WERI-Rb-1 (cell line): ENCODE measurements at regions not wholly inside any gene's neighbourhood (a gene's known extent, or its start where the extent isn't known, plus 50 kb on each side); places are given as distances from the start of the nearest gene placed in this dataset.

Experiments
- DNase-seq: peaks from one replicate; pipeline ENCODE4 v3.0.0-alpha.2; 2020
- H3K27ac ChIP-seq: fragments of 250-450 bp; sonication (Bioruptor Pico); 2 replicates; pipeline ENCODE4 v1.5.1; 2020; ENCODE audit warnings: mild to moderate bottlenecking, moderate library complexity
- H3K27me3 ChIP-seq: fragments of 250-450 bp; sonication (Bioruptor Pico); 2 replicates; pipeline ENCODE4 v1.5.1; 2021; ENCODE audit warnings: mild to moderate bottlenecking, low read depth, moderate library complexity; ENCODE audit not compliant: insufficient read depth, severe bottlenecking
- H3K36me3 ChIP-seq: fragments of 250-450 bp; sonication (Bioruptor Pico); 2 replicates; pipeline ENCODE4 v1.5.1; 2020; ENCODE audit warnings: mild to moderate bottlenecking, moderate library complexity
- H3K4me3 ChIP-seq: 2 replicates; pipeline ENCODE4 v1.5.1; 2011; ENCODE audit warnings: low read depth, mild to moderate bottlenecking, control low read depth, low read length
- H3K9me3 ChIP-seq: fragments of 250-450 bp; sonication (Bioruptor Pico); 2 replicates; pipeline ENCODE4 v1.5.1; 2021; ENCODE audit warnings: mild to moderate bottlenecking, moderate library complexity; ENCODE audit not compliant: severe bottlenecking
- TF ChIP-seq, protein P1 (sequence below): IDR thresholded peaks from 2 replicates; pipeline ENCODE4 v1.5.1; 2011; ENCODE audit warnings: low read depth, mild to moderate bottlenecking, control low read depth, inconsistent platforms, low read length

DNA sequence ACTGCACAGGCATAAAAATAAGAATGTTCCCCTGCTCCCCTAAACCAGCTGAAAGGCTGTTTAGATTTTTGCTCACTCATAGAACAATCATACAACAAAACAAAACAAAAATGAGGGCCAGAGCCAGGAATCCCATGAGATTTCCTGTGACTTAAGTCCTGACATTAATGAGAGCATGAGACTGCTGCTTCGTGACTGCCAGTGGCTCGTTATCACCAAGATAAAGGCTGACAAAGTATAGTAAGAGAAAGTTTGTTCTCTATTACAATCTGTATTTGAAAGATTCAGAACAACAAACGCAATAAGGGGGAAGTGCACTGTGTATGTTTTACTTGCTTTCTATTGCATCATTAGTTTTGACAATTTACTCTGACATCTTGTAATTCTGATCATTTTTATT is 837.1 kb upstream of the C9orf72 start:
- no peak overlapping the region for H3K27ac ChIP-seq
- H3K27me3 ChIP-seq: no peaks in the 10 kb centered on the region
- no peaks in the 10 kb centered on the region for H3K36me3 ChIP-seq
- no peak overlapping the region for H3K4me3 ChIP-seq
- no peaks in the 10 kb centered on the region for H3K9me3 ChIP-seq
- no peak for DNase-seq
- TF ChIP-seq, protein P1, sequence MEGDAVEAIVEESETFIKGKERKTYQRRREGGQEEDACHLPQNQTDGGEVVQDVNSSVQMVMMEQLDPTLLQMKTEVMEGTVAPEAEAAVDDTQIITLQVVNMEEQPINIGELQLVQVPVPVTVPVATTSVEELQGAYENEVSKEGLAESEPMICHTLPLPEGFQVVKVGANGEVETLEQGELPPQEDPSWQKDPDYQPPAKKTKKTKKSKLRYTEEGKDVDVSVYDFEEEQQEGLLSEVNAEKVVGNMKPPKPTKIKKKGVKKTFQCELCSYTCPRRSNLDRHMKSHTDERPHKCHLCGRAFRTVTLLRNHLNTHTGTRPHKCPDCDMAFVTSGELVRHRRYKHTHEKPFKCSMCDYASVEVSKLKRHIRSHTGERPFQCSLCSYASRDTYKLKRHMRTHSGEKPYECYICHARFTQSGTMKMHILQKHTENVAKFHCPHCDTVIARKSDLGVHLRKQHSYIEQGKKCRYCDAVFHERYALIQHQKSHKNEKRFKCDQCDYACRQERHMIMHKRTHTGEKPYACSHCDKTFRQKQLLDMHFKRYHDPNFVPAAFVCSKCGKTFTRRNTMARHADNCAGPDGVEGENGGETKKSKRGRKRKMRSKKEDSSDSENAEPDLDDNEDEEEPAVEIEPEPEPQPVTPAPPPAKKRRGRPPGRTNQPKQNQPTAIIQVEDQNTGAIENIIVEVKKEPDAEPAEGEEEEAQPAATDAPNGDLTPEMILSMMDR: no peak

DNA sequence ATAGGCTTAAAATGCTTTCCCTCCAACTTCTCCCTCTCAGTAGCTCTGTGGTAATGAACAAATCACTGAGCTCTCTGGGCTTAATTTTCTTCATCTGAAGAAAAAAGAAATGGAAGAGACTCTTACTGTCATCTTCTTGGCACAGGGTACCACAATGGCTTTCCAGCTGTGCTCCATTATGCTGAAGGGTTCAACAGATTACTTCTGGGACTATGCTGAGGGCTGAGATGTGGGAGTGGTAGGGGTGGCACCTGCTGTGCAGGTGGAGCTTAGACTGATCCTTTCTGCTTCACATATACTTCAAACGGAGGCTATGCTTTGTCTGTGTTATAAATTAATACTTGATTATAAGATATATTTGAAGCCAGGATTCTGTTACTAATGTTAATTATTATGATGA is 840.2 kb upstream of the C9orf72 start:
- no peak overlapping the region for H3K4me3 ChIP-seq
- no peaks in the 10 kb centered on the region for H3K27me3 ChIP-seq
- no peaks in the 10 kb centered on the region for H3K9me3 ChIP-seq
- H3K27ac ChIP-seq: no peak overlapping the region
- no peaks in the 10 kb centered on the region for H3K36me3 ChIP-seq
- DNase-seq: no peak
- TF ChIP-seq, protein P1: no peak

DNA sequence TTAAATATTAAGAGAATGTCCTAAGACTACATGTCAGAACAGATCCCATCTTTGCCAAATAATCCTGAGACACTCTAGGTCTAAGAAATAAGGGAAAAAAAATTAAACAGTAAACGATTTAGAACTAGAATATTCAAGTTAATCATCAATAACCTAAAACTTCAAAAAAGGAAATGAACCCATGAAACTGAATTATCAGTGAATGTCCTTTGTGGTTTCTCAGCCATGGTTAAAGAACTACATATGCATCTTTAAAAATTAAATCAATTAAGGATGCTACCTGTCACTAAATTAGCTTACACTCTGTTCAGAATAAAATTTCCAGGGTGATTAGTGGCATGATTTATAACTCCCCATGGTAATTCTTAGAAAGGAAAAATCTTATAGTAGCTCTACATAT is 850.0 kb upstream of the C9orf72 start:
- Histone ChIP-seq H3K4me3 (no peak overlapping the region), H3K9me3 (no peaks in the 10 kb centered on the region), H3K27ac (no peak overlapping the region), H3K27me3 (no peaks in the 10 kb centered on the region), H3K36me3 (no peaks in the 10 kb centered on the region)
- DNase-seq: no peak
- TF ChIP-seq, protein P1: no peak

DNA sequence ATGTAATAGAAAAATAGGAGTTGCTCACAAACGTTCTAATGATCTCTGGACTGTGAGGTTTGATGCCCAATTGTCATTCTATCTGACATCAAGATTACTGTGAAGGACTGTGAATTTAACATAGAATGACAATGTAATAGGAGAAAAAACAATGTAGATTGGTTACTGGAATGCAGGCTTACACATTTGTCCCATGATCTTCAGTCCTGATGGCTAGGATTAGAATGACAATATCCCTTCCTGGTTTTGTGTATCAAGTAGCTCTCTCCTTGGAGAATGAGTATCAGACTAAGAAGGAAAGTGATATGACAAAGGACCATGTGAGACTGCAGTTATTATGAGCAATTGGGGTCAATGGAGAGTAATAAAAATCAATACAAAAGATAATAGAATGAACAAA is 862.2 kb upstream of the C9orf72 start:
- H3K27ac ChIP-seq: no peak overlapping the region
- TF ChIP-seq, protein P1: no peak
- no peaks in the 10 kb centered on the region for H3K9me3 ChIP-seq
- H3K27me3 ChIP-seq: no peaks in the 10 kb centered on the region
- H3K36me3 ChIP-seq: no peaks in the 10 kb centered on the region
- no peak overlapping the region for H3K4me3 ChIP-seq
- DNase-seq: no peak

DNA sequence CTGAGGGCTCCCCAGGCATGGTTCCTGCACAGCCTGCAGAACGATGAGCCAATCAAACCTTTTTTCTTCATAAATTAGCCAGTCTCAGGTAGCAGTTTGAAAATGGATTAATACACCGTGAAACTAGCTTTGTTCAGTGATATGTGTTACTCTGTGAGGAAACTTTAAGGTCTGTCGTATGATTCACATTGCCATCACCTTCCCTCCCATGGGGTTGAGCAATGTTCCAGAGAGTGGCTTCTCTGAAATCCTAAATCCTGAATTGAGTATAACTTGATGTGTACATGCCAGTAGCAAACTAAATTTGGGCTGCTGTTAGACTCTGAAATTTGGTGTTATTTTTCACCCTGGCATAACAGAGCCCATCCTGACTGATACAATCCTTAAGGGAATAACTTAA is 866.4 kb upstream of the C9orf72 start:
- DNase-seq: no peak
- TF ChIP-seq, protein P1: no peak
- Histone ChIP-seq H3K27me3 (no peaks in the 10 kb centered on the region), H3K27ac (no peak overlapping the region), H3K4me3 (no peak overlapping the region), H3K36me3 (no peaks in the 10 kb centered on the region), H3K9me3 (peaks cover 9% of the 10 kb centered on the region)

DNA sequence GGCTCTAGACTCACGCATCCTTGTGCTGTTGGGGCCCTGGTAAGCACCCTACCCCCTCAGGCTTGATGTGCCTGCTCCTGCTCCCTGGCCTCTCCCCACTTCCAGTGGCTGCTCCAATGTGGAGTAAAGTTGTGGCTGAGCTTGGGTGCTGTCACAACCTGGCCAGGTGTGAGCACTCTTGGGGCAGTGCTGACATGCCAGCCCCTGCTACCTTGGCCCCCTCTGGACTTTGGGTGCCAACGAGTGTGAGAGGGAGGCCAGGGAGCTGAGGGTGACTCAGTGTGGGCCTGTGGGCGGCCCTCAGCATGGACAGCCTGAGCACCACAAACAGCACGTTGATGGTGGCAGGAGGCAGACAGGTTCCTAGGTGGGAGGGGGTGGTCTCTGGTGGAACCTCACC is 870.2 kb upstream of the C9orf72 start:
- DNase-seq: no peak
- Histone ChIP-seq H3K27me3 (no peaks in the 10 kb centered on the region), H3K27ac (no peak overlapping the region), H3K9me3 (peaks cover 9% of the 10 kb centered on the region), H3K36me3 (no peaks in the 10 kb centered on the region), H3K4me3 (no peak overlapping the region)
- TF ChIP-seq, protein P1: no peak
